ENCODE measurements at regions not wholly inside any gene's neighbourhood (a gene's known extent, or its start where the extent isn't known, plus 50 kb on each side); places are given as distances from the start of the nearest gene placed in this dataset.

- no peak overlapping the region for H3K4me3 ChIP-seq (ENCODE audit: low read length in 2 of 2)
- no peak overlapping the region for H3K9ac ChIP-seq (ENCODE audit: low read depth in 1 of 2, low read length in 2 of 2)
- no peak overlapping the region for H3K27ac ChIP-seq (ENCODE audit: low read depth in 2 of 2, low read length in 2 of 2)
- no peaks in the 10 kb centered on the region for H3K4me1 ChIP-seq (ENCODE audit: control insufficient read depth in 2 of 2, insufficient read depth in 2 of 2, low read length in 2 of 2)
- no peaks in the 10 kb centered on the region for H3K36me3 ChIP-seq (ENCODE audit: control insufficient read depth in 2 of 2, insufficient read depth in 2 of 2, low read length in 2 of 2)
- no peaks in the 10 kb centered on the region for H3K9me3 ChIP-seq (ENCODE audit: control insufficient read depth in 2 of 2, low read length in 2 of 2)
- H3K27me3 ChIP-seq (ENCODE audit: control insufficient read depth in 2 of 2, insufficient read depth in 2 of 2, low read length in 2 of 2) = no peaks in the 10 kb centered on the region
Measured at GRCh38 chr10:3413937-3414666, 241.5 kb upstream of the PITRM1 start.

- no peaks in the 10 kb centered on the region for H3K9me3 ChIP-seq (ENCODE audit: control insufficient read depth in 2 of 2, low read length in 2 of 2)
- no peaks in the 10 kb centered on the region for H3K4me1 ChIP-seq (ENCODE audit: control insufficient read depth in 2 of 2, insufficient read depth in 2 of 2, low read length in 2 of 2)
- no peaks in the 10 kb centered on the region for H3K36me3 ChIP-seq (ENCODE audit: control insufficient read depth in 2 of 2, insufficient read depth in 2 of 2, low read length in 2 of 2)
- no peak overlapping the region for H3K4me3 ChIP-seq (ENCODE audit: low read length in 2 of 2)
- no peak overlapping the region for H3K27ac ChIP-seq (ENCODE audit: low read depth in 2 of 2, low read length in 2 of 2)
- no peaks in the 10 kb centered on the region for H3K27me3 ChIP-seq (ENCODE audit: control insufficient read depth in 2 of 2, insufficient read depth in 2 of 2, low read length in 2 of 2)
- H3K9ac ChIP-seq (ENCODE audit: low read depth in 1 of 2, low read length in 2 of 2) = no peak overlapping the region
Measured at GRCh38 chr10:3412646-3413045, 240.1 kb upstream of the PITRM1 start.

- H3K9me3 ChIP-seq (ENCODE audit: control insufficient read depth in 2 of 2, low read length in 2 of 2) = no peaks in the 10 kb centered on the region
- no peaks in the 10 kb centered on the region for H3K27me3 ChIP-seq (ENCODE audit: control insufficient read depth in 2 of 2, insufficient read depth in 2 of 2, low read length in 2 of 2)
- no peaks in the 10 kb centered on the region for H3K4me1 ChIP-seq (ENCODE audit: control insufficient read depth in 2 of 2, insufficient read depth in 2 of 2, low read length in 2 of 2)
Measured at GRCh38 chr10:3412071-3412582, 239.5 kb upstream of the PITRM1 start.

GRCh38 chr10:3411044-3411443, 238.5 kb upstream of the PITRM1 start:
- Histone ChIP-seq H3K27ac (ENCODE audit: low read depth in 2 of 2, low read length in 2 of 2) (no peak overlapping the region), H3K4me3 (ENCODE audit: low read length in 2 of 2) (no peak overlapping the region), H3K36me3 (ENCODE audit: control insufficient read depth in 2 of 2, insufficient read depth in 2 of 2, low read length in 2 of 2) (no peaks in the 10 kb centered on the region), H3K9ac (ENCODE audit: low read depth in 1 of 2, low read length in 2 of 2) (no peak overlapping the region), H3K9me3 (ENCODE audit: control insufficient read depth in 2 of 2, low read length in 2 of 2) (no peaks in the 10 kb centered on the region), H3K27me3 (ENCODE audit: control insufficient read depth in 2 of 2, insufficient read depth in 2 of 2, low read length in 2 of 2) (no peaks in the 10 kb centered on the region), H3K4me1 (ENCODE audit: control insufficient read depth in 2 of 2, insufficient read depth in 2 of 2, low read length in 2 of 2) (no peaks in the 10 kb centered on the region)

More at GRCh38 chr10:3412071-3412582, 239.5 kb upstream of the PITRM1 start:
- Histone ChIP-seq H3K9ac (ENCODE audit: low read depth in 1 of 2, low read length in 2 of 2) (no peak overlapping the region), H3K4me3 (ENCODE audit: low read length in 2 of 2) (no peak overlapping the region), H3K27ac (ENCODE audit: low read depth in 2 of 2, low read length in 2 of 2) (no peak overlapping the region), H3K36me3 (ENCODE audit: control insufficient read depth in 2 of 2, insufficient read depth in 2 of 2, low read length in 2 of 2) (no peaks in the 10 kb centered on the region)

DNA sequence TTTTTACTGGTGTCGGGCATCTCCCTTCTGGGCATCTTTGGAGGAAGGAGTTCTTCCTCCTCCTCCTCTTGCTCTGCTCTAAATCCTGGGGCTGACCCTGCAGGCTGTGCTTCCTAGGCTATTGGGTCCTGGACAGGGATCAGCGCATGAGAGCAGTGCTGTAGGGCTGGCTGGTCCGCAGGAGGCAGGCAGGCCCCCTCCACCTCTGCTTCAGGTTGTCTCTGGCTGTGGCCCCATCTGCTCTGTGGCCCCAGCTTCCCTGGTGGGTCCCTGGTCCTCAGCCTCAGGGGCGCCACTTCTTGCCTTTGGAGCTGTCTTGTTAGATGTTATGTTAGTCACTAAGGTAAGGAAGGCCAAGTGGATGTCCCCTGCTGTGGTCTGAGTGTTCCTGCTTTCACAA, 237.3 kb upstream of the PITRM1 start:
- Histone ChIP-seq H3K4me3 (ENCODE audit: low read length in 2 of 2) (no peak overlapping the region), H3K27me3 (ENCODE audit: control insufficient read depth in 2 of 2, insufficient read depth in 2 of 2, low read length in 2 of 2) (no peaks in the 10 kb centered on the region), H3K9ac (ENCODE audit: low read depth in 1 of 2, low read length in 2 of 2) (no peak overlapping the region), H3K9me3 (ENCODE audit: control insufficient read depth in 2 of 2, low read length in 2 of 2) (no peaks in the 10 kb centered on the region), H3K36me3 (ENCODE audit: control insufficient read depth in 2 of 2, insufficient read depth in 2 of 2, low read length in 2 of 2) (no peaks in the 10 kb centered on the region), H3K4me1 (ENCODE audit: control insufficient read depth in 2 of 2, insufficient read depth in 2 of 2, low read length in 2 of 2) (no peaks in the 10 kb centered on the region), H3K27ac (ENCODE audit: low read depth in 2 of 2, low read length in 2 of 2) (no peak overlapping the region)

GRCh38 chr10:3408603-3409365, 236.2 kb upstream of the PITRM1 start:
- Histone ChIP-seq H3K27ac (ENCODE audit: low read depth in 2 of 2, low read length in 2 of 2) (no peak overlapping the region), H3K4me3 (ENCODE audit: low read length in 2 of 2) (no peak overlapping the region), H3K27me3 (ENCODE audit: control insufficient read depth in 2 of 2, insufficient read depth in 2 of 2, low read length in 2 of 2) (no peaks in the 10 kb centered on the region), H3K36me3 (ENCODE audit: control insufficient read depth in 2 of 2, insufficient read depth in 2 of 2, low read length in 2 of 2) (no peaks in the 10 kb centered on the region), H3K9me3 (ENCODE audit: control insufficient read depth in 2 of 2, low read length in 2 of 2) (no peaks in the 10 kb centered on the region), H3K4me1 (ENCODE audit: control insufficient read depth in 2 of 2, insufficient read depth in 2 of 2, low read length in 2 of 2) (no peaks in the 10 kb centered on the region), H3K9ac (ENCODE audit: low read depth in 1 of 2, low read length in 2 of 2) (no peak overlapping the region)

DNA sequence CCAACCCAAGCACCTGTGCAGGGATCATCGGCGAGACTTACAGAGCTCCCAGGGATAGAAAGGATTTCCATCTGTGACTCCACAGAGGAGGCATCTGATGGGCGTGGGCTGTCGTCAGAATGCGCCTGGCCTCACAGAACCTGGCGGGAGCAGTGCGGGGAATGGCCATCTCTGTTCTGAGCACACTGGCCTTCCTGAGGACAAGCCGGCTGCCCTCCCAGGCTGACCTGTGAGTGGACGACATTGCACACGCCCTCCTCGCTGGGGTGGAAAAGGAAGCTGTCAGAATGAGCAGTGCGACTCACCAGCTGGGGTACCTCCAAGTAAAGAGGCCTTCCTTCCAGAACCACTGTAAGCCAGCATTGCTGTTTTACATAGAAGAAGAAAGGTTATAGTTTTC, 234.6 kb upstream of the PITRM1 start:
- H3K27ac ChIP-seq (ENCODE audit: low read depth in 2 of 2, low read length in 2 of 2) = no peak overlapping the region
- no peaks in the 10 kb centered on the region for H3K27me3 ChIP-seq (ENCODE audit: control insufficient read depth in 2 of 2, insufficient read depth in 2 of 2, low read length in 2 of 2)
- H3K9ac ChIP-seq (ENCODE audit: low read depth in 1 of 2, low read length in 2 of 2) = no peak overlapping the region

GRCh38 chr10:3406556-3406955, 234.0 kb upstream of the PITRM1 start:
- H3K27ac ChIP-seq (ENCODE audit: low read depth in 2 of 2, low read length in 2 of 2) = no peak overlapping the region
- no peak overlapping the region for H3K9ac ChIP-seq (ENCODE audit: low read depth in 1 of 2, low read length in 2 of 2)
- no peaks in the 10 kb centered on the region for H3K27me3 ChIP-seq (ENCODE audit: control insufficient read depth in 2 of 2, insufficient read depth in 2 of 2, low read length in 2 of 2)
- H3K4me1 ChIP-seq (ENCODE audit: control insufficient read depth in 2 of 2, insufficient read depth in 2 of 2, low read length in 2 of 2) = no peaks in the 10 kb centered on the region
- H3K4me3 ChIP-seq (ENCODE audit: low read length in 2 of 2) = no peak overlapping the region
- no peaks in the 10 kb centered on the region for H3K9me3 ChIP-seq (ENCODE audit: control insufficient read depth in 2 of 2, low read length in 2 of 2)
- H3K36me3 ChIP-seq (ENCODE audit: control insufficient read depth in 2 of 2, insufficient read depth in 2 of 2, low read length in 2 of 2) = no peaks in the 10 kb centered on the region

More for the DNA sequence above, 234.6 kb upstream of the PITRM1 start:
- Histone ChIP-seq H3K4me1 (ENCODE audit: control insufficient read depth in 2 of 2, insufficient read depth in 2 of 2, low read length in 2 of 2) (no peaks in the 10 kb centered on the region), H3K4me3 (ENCODE audit: low read length in 2 of 2) (no peak overlapping the region), H3K36me3 (ENCODE audit: control insufficient read depth in 2 of 2, insufficient read depth in 2 of 2, low read length in 2 of 2) (no peaks in the 10 kb centered on the region), H3K9me3 (ENCODE audit: control insufficient read depth in 2 of 2, low read length in 2 of 2) (no peaks in the 10 kb centered on the region)

- no peaks in the 10 kb centered on the region for H3K36me3 ChIP-seq (ENCODE audit: control insufficient read depth in 2 of 2, insufficient read depth in 2 of 2, low read length in 2 of 2)
- H3K27me3 ChIP-seq (ENCODE audit: control insufficient read depth in 2 of 2, insufficient read depth in 2 of 2, low read length in 2 of 2) = no peaks in the 10 kb centered on the region
- H3K27ac ChIP-seq (ENCODE audit: low read depth in 2 of 2, low read length in 2 of 2) = no peak overlapping the region
- no peaks in the 10 kb centered on the region for H3K4me1 ChIP-seq (ENCODE audit: control insufficient read depth in 2 of 2, insufficient read depth in 2 of 2, low read length in 2 of 2)
- no peak overlapping the region for H3K4me3 ChIP-seq (ENCODE audit: low read length in 2 of 2)
- no peaks in the 10 kb centered on the region for H3K9me3 ChIP-seq (ENCODE audit: control insufficient read depth in 2 of 2, low read length in 2 of 2)
- H3K9ac ChIP-seq (ENCODE audit: low read depth in 1 of 2, low read length in 2 of 2) = no peak overlapping the region
Measured at GRCh38 chr10:3404381-3404780, 231.8 kb upstream of the PITRM1 start.

DNA sequence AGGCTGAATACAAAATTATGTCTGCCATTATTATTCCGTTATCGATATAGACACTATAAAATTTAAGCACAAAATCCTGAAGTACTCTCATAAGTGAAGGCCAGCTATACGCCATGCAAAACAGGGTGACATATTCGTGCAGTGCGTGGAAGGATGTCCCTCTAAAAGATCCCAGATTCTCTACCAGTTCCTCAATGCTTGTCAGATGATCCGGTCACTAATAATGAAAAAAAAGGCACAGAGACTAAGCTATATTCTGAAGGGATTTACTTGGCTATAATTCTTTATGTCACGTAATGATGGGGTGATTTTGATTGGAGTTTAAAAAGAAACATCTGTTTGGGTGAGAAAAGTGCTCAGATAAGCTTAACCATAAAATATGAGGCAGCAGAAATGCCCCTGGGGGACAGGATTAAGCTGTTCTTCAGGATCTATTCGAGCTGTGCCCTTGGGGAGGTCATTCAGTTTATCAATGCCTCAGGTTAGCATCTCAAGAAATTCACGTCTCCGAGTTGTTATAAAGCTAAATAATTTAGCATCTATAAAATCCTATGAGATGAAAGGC, 229.7 kb upstream of the PITRM1 start:
- no peaks in the 10 kb centered on the region for H3K4me1 ChIP-seq (ENCODE audit: control insufficient read depth in 2 of 2, insufficient read depth in 2 of 2, low read length in 2 of 2)

More for the DNA sequence above, 229.7 kb upstream of the PITRM1 start:
- no peaks in the 10 kb centered on the region for H3K36me3 ChIP-seq (ENCODE audit: control insufficient read depth in 2 of 2, insufficient read depth in 2 of 2, low read length in 2 of 2)
- no peaks in the 10 kb centered on the region for H3K9me3 ChIP-seq (ENCODE audit: control insufficient read depth in 2 of 2, low read length in 2 of 2)
- no peaks in the 10 kb centered on the region for H3K27me3 ChIP-seq (ENCODE audit: control insufficient read depth in 2 of 2, insufficient read depth in 2 of 2, low read length in 2 of 2)
- H3K4me3 ChIP-seq (ENCODE audit: low read length in 2 of 2) = no peak overlapping the region
- H3K9ac ChIP-seq (ENCODE audit: low read depth in 1 of 2, low read length in 2 of 2) = no peak overlapping the region
- no peak overlapping the region for H3K27ac ChIP-seq (ENCODE audit: low read depth in 2 of 2, low read length in 2 of 2)
